ENCODE measurements at regions not wholly inside any gene's neighbourhood (a gene's known extent, or its start where the extent isn't known, plus 50 kb on each side); places are given as distances from the start of the nearest gene placed in this dataset.

GRCh38 chr2:20557226-20557625, 93.7 kb downstream of the HS1BP3 start:
- TF ChIP-seq EZH2phosphoT487 (IDR thresholded peaks at IDR 0.05) (no peak), CTCF (IDR thresholded peaks at IDR 0.05) (no peak), EZH2 (IDR thresholded peaks at IDR 0.05) (no peak)
- H3F3A ChIP-seq (ENCODE audit: low read depth), result peaks cover 7% of the 10 kb centered on the region
- H3K9me3 ChIP-seq (ENCODE audit: low read depth), result no peaks in the 10 kb centered on the region
- Mint-ChIP-seq H3K4me1 (peaks cover 40% of the 10 kb centered on the region), H3K27me3 (ENCODE audit: insufficient read depth, low read depth) (peaks cover 3% of the 10 kb centered on the region), H3K9me3 (peaks cover 7% of the 10 kb centered on the region), H3K36me3 (no peaks in the 10 kb centered on the region), H3K27ac (no peak overlapping the region), H3K4me3 (no peak overlapping the region)
- H3K4me3 ChIP-seq, result no peak overlapping the region
- peaks cover 6% of the 10 kb centered on the region for H3K27me3 ChIP-seq
- DNase-seq (ENCODE audit: low spot score), result no peak
- H4K20me1 ChIP-seq (ENCODE audit: low read depth), result no peaks in the 10 kb centered on the region
- no peak overlapping the region for H3K9ac ChIP-seq
- H2AFZ ChIP-seq (replicated peaks), result no peak overlapping the region
- peak overlapping the region; percentile 47 for H3K4me2 ChIP-seq
- H3K36me3 ChIP-seq, result no peaks in the 10 kb centered on the region
- H3K79me2 ChIP-seq (ENCODE audit: low read depth), result no peaks in the 10 kb centered on the region
- H3K4me1 ChIP-seq, result peaks cover 15% of the 10 kb centered on the region
- H3K27ac ChIP-seq, result no peak overlapping the region

GRCh38 chr2:20557635-20558034, 93.3 kb downstream of the HS1BP3 start:
- TF ChIP-seq EZH2phosphoT487 (IDR thresholded peaks at IDR 0.05) (no peak), EZH2 (IDR thresholded peaks at IDR 0.05) (no peak), CTCF (IDR thresholded peaks at IDR 0.05) (no peak)
- H3K27me3 Mint-ChIP-seq (ENCODE audit: insufficient read depth, low read depth), result peaks cover 3% of the 10 kb centered on the region
- peaks cover 16% of the 10 kb centered on the region for H3K4me1 ChIP-seq
- H4K20me1 ChIP-seq (ENCODE audit: low read depth), result no peaks in the 10 kb centered on the region
- no peak overlapping the region for H3K9ac ChIP-seq
- H3K4me1 Mint-ChIP-seq, result peaks cover 43% of the 10 kb centered on the region
- no peaks in the 10 kb centered on the region for H3K79me2 ChIP-seq (ENCODE audit: low read depth)
- peaks cover 6% of the 10 kb centered on the region for H3K27me3 ChIP-seq
- peak overlapping the region; percentile 22 for H3K27ac Mint-ChIP-seq
- no peak overlapping the region for H3K4me3 Mint-ChIP-seq
- H3K4me3 ChIP-seq, result no peak overlapping the region
- no peaks in the 10 kb centered on the region for H3K9me3 ChIP-seq (ENCODE audit: low read depth)
- peaks cover 7% of the 10 kb centered on the region for H3F3A ChIP-seq (ENCODE audit: low read depth)
- H2AFZ ChIP-seq (replicated peaks), result no peak overlapping the region
- peak overlapping the region; percentile 47 for H3K4me2 ChIP-seq
- no peak for DNase-seq (ENCODE audit: low spot score)
- H3K27ac ChIP-seq, result no peak overlapping the region
- peaks cover 7% of the 10 kb centered on the region for H3K9me3 Mint-ChIP-seq
- no peaks in the 10 kb centered on the region for H3K36me3 Mint-ChIP-seq
- no peaks in the 10 kb centered on the region for H3K36me3 ChIP-seq

- peaks cover 7% of the 10 kb centered on the region for H3K9me3 Mint-ChIP-seq
- no peaks in the 10 kb centered on the region for H3K36me3 Mint-ChIP-seq
- no peak overlapping the region for H3K9ac ChIP-seq
- no peak overlapping the region for H3K27ac ChIP-seq
- peaks cover 7% of the 10 kb centered on the region for H3F3A ChIP-seq (ENCODE audit: low read depth)
- H3K27ac Mint-ChIP-seq, result peak overlapping the region; percentile 69
- no peaks in the 10 kb centered on the region for H3K9me3 ChIP-seq (ENCODE audit: low read depth)
- H3K4me1 ChIP-seq, result peaks cover 19% of the 10 kb centered on the region
- H3K4me3 Mint-ChIP-seq, result no peak overlapping the region
- H2AFZ ChIP-seq (replicated peaks), result no peak overlapping the region
- H3K36me3 ChIP-seq, result no peaks in the 10 kb centered on the region
- H4K20me1 ChIP-seq (ENCODE audit: low read depth), result no peaks in the 10 kb centered on the region
- peaks cover 4% of the 10 kb centered on the region for H3K27me3 Mint-ChIP-seq (ENCODE audit: insufficient read depth, low read depth)
- H3K79me2 ChIP-seq (ENCODE audit: low read depth), result no peaks in the 10 kb centered on the region
- H3K27me3 ChIP-seq, result peaks cover 7% of the 10 kb centered on the region
- H3K4me2 ChIP-seq, result no peak overlapping the region
- TF ChIP-seq CTCF (IDR thresholded peaks at IDR 0.05), result no peak
- TF ChIP-seq EZH2phosphoT487 (IDR thresholded peaks at IDR 0.05), result no peak
- no peak for TF ChIP-seq EZH2 (IDR thresholded peaks at IDR 0.05)
- peaks cover 50% of the 10 kb centered on the region for H3K4me1 Mint-ChIP-seq
- no peak for DNase-seq (ENCODE audit: low spot score)
- H3K4me3 ChIP-seq, result no peak overlapping the region
Measured at GRCh38 chr2:20558391-20559150, 92.3 kb downstream of the HS1BP3 start.

All from neural progenitor cell (in vitro differentiated cells).